ENCODE measurements at regions not wholly inside any gene's neighbourhood (a gene's known extent, or its start where the extent isn't known, plus 50 kb on each side); places are given as distances from the start of the nearest gene placed in this dataset.

- peak; percentile 62 for DNase-seq
These were observed 51.2 kb upstream of the CDH5 start for GRCh38 chr16:66315210-66315825.

DNA sequence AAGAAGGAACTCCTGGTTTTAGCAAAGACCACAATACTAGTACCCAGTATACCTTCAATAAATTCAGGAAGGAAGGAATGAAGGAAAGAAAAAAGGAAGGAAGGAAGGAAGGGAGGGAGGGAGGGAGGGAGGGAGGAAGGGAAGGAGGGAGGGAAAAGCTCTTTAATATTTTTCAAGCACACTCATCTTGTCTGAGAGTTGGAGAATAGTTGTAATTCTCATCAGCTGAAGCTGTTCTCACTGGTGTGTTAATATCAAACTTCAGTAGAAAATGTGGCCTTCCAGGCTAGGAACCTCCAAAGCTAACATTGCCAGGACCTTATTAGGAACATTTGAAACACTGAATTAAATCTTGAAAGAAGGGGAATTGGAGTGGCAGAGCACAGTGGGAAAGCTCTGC is 55.2 kb upstream of the CDH5 start:
- DNase-seq, result no peak

GRCh38 chr16:66309215-66309807 is 57.2 kb upstream of the CDH5 start:
- DNase-seq, result no peak

DNA sequence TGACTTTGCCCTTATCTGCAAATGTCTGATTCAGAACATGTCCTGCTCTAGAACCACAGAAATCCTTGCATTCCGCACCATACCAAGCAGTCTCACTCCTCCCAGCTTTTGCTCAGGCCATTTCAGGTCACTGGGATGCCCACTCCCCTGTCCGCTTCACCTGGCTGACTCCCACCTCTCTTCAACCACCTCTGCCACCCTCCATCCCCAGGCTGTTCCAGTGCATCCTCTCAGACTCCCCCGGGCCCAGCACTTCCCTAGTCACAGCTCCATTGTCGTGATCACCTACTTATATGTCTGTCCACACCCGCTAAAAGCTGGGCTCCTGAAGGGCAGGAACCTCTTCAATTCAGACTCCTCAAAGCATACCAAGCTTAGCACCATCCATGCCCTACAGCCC is 58.4 kb upstream of the CDH5 start:
- DNase-seq, result no peak

GRCh38 chr16:66306366-66307150 is 59.9 kb upstream of the CDH5 start:
- no peak for DNase-seq

DNA sequence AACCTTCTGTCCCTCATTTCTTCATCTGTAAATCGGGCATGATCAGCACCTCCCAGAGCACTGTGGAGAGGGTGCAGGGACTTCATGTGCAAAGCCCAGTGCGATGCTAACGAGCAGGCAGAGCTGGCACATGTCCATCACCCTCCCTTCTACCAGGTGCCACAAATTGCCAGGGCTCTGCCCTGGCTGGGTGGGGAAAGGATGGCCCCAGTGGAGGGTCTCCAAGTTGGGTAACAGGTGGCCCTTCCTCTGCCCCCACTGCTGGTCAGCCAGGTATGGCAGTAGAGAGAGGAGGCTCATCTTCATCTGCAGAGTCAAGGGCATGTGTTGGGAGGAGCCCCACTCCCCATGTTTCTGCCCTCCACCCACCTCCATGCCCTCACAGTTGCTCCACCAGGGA is 61.5 kb upstream of the CDH5 start:
- DNase-seq, result no peak

DNA sequence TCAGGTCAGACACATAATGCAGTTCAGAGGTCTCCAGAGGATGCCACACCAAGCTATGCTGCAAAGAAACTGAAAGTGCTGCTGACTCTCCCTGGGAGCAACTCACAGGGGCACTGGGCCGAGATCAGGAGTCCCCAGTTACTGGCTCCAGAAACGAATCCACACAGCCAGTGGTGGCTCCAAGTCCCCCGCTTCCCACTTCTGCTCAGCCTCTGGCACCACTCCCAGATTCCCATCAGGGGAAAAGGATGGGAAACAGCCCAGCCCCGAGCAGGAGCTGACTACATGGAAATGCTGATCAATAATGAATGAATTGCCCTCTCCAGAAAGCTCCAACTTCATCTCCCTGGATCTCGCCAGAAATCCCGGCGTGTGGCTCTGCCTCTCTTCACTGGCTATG is 62.3 kb upstream of the CDH5 start:
- DNase-seq, result no peak

GRCh38 chr16:66300501-66300900 is 66.0 kb upstream of the CDH5 start:
- DNase-seq, result no peak

GRCh38 chr16:66300037-66300436 is 66.5 kb upstream of the CDH5 start:
- DNase-seq, result no peak

- DNase-seq, result no peak
These were observed 67.1 kb upstream of the CDH5 start for GRCh38 chr16:66299349-66299748.

DNA sequence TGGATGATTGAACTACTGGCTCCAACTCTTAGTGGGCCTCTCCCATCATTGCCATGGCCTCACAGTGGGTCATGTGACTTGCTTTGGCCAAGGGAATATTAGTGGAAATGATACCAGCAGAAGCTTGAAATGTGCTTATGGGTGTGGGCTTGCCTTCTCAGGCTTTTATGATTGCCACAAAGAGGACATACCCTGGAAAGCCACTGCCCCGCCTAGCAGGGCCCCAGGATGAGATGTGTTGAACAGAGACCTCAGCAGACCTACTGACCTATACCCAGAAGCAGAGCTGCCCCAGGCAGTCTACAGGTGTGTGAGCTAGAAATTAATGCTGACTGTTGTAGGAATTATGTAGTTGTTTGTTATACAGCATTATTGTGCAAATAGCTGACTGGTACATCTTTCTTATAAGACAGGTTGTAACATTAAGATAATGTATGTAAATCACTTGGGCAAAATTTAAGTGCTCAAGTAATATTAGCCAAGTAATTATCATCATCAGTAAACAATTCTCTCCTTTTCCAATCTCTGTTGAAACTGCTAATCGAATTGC is 67.8 kb upstream of the CDH5 start:
- no peak for DNase-seq

GRCh38 chr16:66298006-66298405 is 68.5 kb upstream of the CDH5 start:
- no peak for DNase-seq

- no peak for DNase-seq
These were observed 69.9 kb upstream of the CDH5 start for GRCh38 chr16:66296591-66296990.

GRCh38 chr16:66295761-66296546 is 70.5 kb upstream of the CDH5 start:
- DNase-seq, result no peak

- no peak for DNase-seq
These were observed 71.3 kb upstream of the CDH5 start for GRCh38 chr16:66295213-66295612.

DNA sequence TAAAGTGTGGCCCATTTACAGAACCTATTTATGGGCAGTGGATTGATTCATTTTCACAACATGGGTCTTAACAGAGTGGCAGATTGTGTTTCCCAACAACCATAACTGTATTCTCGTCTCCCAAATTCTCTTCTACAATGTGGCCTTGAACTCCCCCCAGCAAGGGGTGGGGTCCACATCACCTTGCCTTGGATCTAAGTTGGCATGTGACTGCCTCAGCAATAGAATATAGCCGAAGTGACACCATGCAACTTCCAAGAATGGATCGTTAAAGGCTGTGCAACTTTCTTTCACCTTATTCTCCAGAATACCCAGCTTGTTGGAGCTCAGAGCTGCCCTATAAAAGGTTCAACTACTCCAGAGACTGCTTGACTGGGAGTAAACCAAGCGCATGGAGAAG is 72.0 kb upstream of the CDH5 start:
- DNase-seq, result no peak

DNA sequence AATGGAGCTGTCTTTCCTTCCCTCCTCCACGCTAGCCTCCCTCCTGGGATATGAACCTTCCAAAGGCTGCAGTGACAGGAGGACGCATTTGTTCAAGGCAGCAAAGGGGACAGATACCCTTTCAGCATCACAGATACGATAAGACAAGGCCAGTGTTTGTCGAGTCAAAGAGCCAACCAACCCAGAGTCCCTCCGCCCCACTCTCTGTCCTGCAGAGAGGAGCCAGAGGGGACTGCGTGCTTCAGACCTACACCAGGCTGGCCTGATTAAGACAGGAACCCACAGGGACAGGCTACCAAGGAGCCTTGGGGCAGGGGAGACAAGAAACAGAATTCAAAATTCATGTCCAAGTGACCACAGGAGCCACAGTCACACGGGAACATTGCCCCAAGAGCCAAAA is 72.6 kb upstream of the CDH5 start:
- DNase-seq, result no peak

DNA sequence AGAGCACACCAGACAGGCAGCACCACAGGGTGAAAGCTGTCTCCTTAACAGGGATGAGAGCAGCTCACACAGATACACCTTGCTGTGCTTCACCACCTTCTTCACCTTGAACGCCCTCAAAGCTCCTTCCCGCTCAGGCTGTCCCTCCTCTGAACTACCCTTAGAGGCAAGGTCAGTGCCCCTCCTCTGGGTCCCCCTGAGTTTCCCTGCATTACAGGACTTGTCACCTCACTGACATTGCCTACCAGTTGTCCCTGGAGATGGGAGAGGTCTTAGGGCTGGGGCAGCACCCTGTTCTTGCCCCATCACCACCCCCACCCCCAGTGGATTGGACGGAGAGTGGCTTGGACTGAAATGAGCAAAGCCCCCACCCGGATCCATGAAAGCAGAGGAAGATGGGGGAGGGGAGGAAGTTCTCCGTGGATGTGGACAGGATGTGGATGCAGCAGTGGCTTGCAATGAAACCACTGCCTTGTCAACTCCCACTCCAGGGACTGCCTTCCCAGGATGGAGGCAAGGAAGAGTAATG is 73.2 kb upstream of the CDH5 start:
- DNase-seq, result no peak

GRCh38 chr16:66292241-66292935 is 74.1 kb upstream of the CDH5 start:
- no peak for DNase-seq

- DNase-seq, result no peak
These were observed 74.7 kb upstream of the CDH5 start for GRCh38 chr16:66291833-66292232.

GRCh38 chr16:66290431-66290830 is 76.1 kb upstream of the CDH5 start:
- no peak for DNase-seq

- DNase-seq, result no peak
These were observed 76.5 kb upstream of the CDH5 start for GRCh38 chr16:66289986-66290385.

Data from activated CD4-positive, alpha-beta T cell treated with anti-CD3 and anti-CD28 coated beads, Interleukin-2, amount 50 U/mL, for 16 hours (primary cell).